ENCODE measurements at regions not wholly inside any gene's neighbourhood (a gene's known extent, or its start where the extent isn't known, plus 50 kb on each side); places are given as distances from the start of the nearest gene placed in this dataset.

DNA sequence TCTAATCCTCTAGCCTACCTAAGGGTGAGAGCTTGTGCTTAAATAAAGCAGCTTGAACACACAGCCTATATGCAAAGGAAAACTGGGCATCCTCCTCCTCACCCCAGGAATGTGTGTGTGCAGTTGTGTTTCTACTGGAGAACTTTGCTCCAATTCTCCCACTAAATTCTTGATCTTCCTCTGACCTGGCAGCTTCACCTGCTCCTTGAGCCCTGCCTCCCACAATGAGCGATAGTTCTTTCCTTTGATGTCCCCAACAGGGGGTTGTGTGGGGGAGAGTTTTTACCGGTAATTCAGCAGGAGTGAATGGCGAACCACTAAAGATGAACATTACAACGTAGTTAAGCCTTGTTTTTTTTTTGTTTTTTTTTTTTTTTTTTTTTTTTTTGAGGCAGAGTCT lies 113.5 kb upstream of the RCN1 start:
- in situ Hi-C loops (cut with HindIII; ENCODE audit: low sequenced_read_pairs), result no loop called here
- no peak for TF ChIP-seq CTCF (IDR thresholded peaks at IDR 0.05; ENCODE audit: low read depth, low read length)
- DNase-seq (ENCODE audit: low read depth, low spot score), result no peak
- no peak overlapping the region for H3K4me3 ChIP-seq (ENCODE audit: low read depth, low read length)

- TF ChIP-seq CTCF (IDR thresholded peaks at IDR 0.05; ENCODE audit: low read depth, low read length), result no peak
- DNase-seq (ENCODE audit: low read depth, low spot score), result peak; percentile 69
- in situ Hi-C loops (cut with HindIII; ENCODE audit: low sequenced_read_pairs), result no loop called here
- no peak overlapping the region for H3K4me3 ChIP-seq (ENCODE audit: low read depth, low read length)
Observed at GRCh38 chr11:31974366-31975136, 116.3 kb upstream of the RCN1 start.

DNA sequence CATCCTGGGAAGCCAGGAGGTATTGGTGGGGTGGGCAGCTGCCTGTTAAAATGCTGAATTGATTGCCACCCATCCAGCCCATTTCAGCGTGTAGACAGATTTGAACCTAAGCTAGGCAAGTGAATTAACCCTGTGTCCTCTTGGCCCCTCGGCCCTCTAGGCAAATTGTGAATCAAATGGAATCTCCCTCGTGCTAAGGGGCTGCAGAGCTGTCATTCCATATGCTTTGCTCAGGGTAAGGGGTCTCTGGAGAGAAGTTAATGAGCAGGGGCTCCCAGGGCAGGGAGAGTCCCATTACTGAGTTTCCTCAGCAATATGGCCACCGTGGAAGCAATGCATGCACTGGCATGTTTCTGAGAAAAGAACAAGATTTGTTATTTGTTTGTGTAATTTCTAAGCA lies 117.7 kb upstream of the RCN1 start:
- in situ Hi-C loops (cut with HindIII; ENCODE audit: low sequenced_read_pairs), result no loop called here
- no peak for DNase-seq (ENCODE audit: low read depth, low spot score)
- no peak overlapping the region for H3K4me3 ChIP-seq (ENCODE audit: low read depth, low read length)
- no peak for TF ChIP-seq CTCF (IDR thresholded peaks at IDR 0.05; ENCODE audit: low read depth, low read length)

DNA sequence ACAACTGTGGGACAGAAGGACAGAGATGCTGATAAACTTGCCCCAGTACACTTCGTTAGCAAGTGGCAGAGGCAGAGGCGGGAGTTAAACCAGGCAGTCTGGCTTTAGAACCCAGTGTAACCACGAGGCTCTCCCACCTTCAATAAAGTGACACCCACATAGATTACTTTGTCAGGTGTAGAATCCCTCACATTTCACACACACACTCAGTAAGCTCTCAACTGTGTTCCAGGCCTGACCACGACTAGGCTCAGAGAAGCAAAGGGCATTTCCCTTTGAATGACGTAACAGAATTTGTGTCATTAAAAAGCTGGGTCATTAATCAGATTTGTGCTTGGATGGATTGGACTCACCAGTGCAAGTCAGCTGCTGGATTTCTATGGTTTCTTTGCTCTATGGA lies 118.3 kb upstream of the RCN1 start:
- in situ Hi-C loops (cut with HindIII; ENCODE audit: low sequenced_read_pairs), result no loop called here
- H3K4me3 ChIP-seq (ENCODE audit: low read depth, low read length), result no peak overlapping the region
- TF ChIP-seq CTCF (IDR thresholded peaks at IDR 0.05; ENCODE audit: low read depth, low read length), result no peak
- no peak for DNase-seq (ENCODE audit: low read depth, low spot score)

DNA sequence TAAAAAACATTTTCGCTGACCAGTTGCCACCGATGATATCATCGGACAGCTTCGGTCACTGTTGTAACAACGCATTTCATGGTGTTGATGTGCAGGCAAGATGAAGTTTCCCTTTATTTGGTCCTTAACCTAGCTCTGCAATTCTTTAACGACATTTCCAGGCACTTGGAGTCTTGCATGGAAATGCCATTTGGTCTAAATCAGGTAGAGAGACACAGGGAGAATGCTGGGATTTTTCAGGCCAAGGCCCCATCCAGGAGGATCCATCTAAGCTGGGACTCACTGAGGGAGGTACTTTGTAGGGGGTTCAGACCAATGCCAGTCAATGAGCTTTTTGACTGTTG lies 121.5 kb upstream of the RCN1 start:
- DNase-seq (ENCODE audit: low read depth, low spot score), result no peak
- in situ Hi-C loops (cut with HindIII; ENCODE audit: low sequenced_read_pairs), result no loop called here
- no peak for TF ChIP-seq CTCF (IDR thresholded peaks at IDR 0.05; ENCODE audit: low read depth, low read length)
- H3K4me3 ChIP-seq (ENCODE audit: low read depth, low read length), result no peak overlapping the region

GRCh38 chr11:31968461-31969358 lies 122.2 kb upstream of the RCN1 start:
- peak; percentile 72 for DNase-seq (ENCODE audit: low read depth, low spot score)
- TF ChIP-seq CTCF (IDR thresholded peaks at IDR 0.05; ENCODE audit: low read depth, low read length), result no peak
- no peak overlapping the region for H3K4me3 ChIP-seq (ENCODE audit: low read depth, low read length)
- in situ Hi-C loops (cut with HindIII; ENCODE audit: low sequenced_read_pairs), result no loop called here
